Activated naive CD4-positive, alpha-beta T cell treated with anti-CD3 and anti-CD28 coated beads, Interleukin-2, amount 50 U/mL, for 72 hours (primary cell): ENCODE measurements at regions not wholly inside any gene's neighbourhood (a gene's known extent, or its start where the extent isn't known, plus 50 kb on each side); places are given as distances from the start of the nearest gene placed in this dataset.

Source experiments
- ATAC-seq, 2 donors: fragments of 150-1000 bp; cut with Tn5 transposase; 2 replicates each; pipeline ENCODE4 v1.10.0; 2021; ENCODE audit warnings: mild to moderate bottlenecking in 2 of 2, moderate library complexity in 2 of 2
- DNase-seq, 2 donors: peaks; one replicate each; pipeline ENCODE4 v3.0.0; 2021 to 2022; ENCODE audit warnings: low spot score in 2 of 2
- H3K27ac Mint-ChIP-seq, 2 donors: one replicate each; pipeline ENCODE4 v1.8.0; 2022; ENCODE audit warnings: mild to moderate bottlenecking in 2 of 2, mixed read lengths in 2 of 2
- H3K36me3 Mint-ChIP-seq, 2 donors: one replicate each; pipeline ENCODE4 v1.8.0; 2022; ENCODE audit warnings: mixed read lengths in 2 of 2
- H3K9me3 Mint-ChIP-seq, 2 donors: one replicate each; pipeline ENCODE4 v1.8.0; 2022; ENCODE audit warnings: mixed read lengths in 2 of 2

DNA sequence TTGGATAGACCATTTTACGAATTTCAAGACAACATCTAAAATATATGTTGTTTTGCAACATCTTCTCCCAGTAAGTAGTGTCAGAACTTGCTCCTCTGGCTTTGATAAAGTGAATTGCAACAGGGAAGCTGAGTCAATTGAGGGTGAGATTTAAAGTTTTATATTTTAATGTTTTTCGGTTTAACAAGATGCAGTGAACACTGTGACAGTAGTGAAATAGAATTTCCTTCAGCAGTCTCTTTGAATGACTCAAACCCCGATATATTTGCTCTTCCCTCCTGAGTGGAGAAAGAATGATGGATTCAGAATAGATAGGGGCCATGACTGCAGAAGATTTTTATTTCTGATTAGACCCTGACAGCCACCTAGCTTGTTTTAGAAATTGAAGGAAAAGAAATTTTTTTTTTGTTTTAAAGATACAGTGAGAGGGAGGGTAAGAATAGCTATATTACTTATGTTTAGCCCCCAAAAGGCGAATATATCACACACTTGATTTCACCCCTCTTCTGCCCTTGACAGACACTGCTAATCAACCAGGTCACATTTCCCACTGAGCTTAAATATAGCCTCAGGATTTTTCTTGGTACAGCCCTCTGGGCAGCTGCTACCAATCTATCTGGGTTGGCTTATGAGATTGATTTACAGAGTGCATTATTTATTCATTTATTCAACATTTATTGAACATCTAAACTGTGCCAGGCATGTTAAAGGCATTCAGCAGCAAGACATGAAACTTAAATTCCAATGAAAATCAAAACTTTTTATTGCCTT is 183.3 kb upstream of the ADAMTS9 start:
- ATAC-seq: no peak
- H3K36me3 Mint-ChIP-seq: peaks cover 0 to 6% of the 10 kb centered on the region in 2 donors
- no peak overlapping the region for H3K27ac Mint-ChIP-seq
- peaks cover 0 to 6% of the 10 kb centered on the region in 2 donors for H3K9me3 Mint-ChIP-seq
- DNase-seq: no peak

DNA sequence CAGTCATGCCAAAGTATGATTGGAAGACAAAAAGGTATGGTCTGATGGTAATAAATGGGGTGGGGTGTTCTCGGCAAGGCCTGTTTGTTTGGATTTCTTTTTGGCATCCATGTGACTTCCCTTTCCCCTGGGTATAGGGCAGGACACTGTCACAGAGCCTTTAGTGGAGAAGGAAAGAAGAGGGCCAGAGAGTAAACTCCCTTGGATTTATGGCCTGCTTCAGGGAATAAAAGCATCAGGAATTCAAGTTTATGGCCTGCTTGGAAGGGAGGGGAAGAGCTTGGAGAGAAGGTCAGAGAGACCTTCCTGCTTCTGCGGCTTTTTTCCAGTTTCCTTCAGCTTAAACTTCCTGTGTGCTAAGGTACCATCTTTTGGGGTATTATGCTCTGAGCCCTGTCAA is 179.4 kb upstream of the ADAMTS9 start:
- H3K9me3 Mint-ChIP-seq: peaks cover 7 to 15% of the 10 kb centered on the region in 2 donors
- DNase-seq (no peak), ATAC-seq (no peak)
- H3K27ac Mint-ChIP-seq: no peak overlapping the region
- no peaks in the 10 kb centered on the region for H3K36me3 Mint-ChIP-seq

DNA sequence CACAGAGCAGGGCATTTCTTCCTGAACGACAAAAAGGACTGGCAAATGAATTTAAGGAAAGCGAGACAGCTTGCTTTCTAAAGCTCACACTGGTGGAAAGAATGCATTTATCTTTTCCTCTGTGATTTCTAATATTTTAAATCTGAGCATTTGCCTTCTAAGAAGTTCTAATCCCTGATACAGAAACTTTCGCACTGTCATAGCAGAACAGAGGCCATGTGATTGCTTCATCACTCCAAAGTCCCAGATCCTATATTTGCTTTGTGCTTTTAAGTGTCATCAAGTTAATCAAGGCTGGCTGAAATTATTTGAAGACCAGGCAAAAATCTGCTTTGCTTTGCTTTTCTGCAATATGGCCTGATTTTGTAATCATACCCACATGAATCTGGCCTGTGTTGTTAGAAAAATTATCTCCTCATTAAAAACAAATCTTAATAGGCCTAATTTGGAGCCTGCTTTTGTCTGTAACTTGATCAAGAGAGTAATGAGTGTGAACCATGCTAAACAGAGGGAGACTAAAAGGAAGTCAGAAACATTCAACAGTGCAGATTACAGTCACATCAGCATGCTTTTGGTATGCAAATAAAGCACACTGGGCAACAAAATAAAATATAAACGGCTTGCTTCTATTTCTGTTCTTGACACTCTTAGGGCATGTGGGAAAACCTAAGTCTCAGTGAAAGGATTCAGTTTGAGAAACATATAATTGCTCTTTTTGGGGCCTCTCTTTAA is 178.2 kb upstream of the ADAMTS9 start:
- DNase-seq (no peak), ATAC-seq (no peak)
- no peak overlapping the region for H3K27ac Mint-ChIP-seq
- H3K36me3 Mint-ChIP-seq: no peaks in the 10 kb centered on the region
- peaks cover 12 to 16% of the 10 kb centered on the region in 2 donors for H3K9me3 Mint-ChIP-seq

GRCh38 chr3:64863226-64864212 is 175.7 kb upstream of the ADAMTS9 start:
- no peak overlapping the region for H3K27ac Mint-ChIP-seq
- no peak for ATAC-seq
- no peaks in the 10 kb centered on the region for H3K36me3 Mint-ChIP-seq
- peaks cover 18 to 22% of the 10 kb centered on the region in 2 donors for H3K9me3 Mint-ChIP-seq
- no peak for DNase-seq

DNA sequence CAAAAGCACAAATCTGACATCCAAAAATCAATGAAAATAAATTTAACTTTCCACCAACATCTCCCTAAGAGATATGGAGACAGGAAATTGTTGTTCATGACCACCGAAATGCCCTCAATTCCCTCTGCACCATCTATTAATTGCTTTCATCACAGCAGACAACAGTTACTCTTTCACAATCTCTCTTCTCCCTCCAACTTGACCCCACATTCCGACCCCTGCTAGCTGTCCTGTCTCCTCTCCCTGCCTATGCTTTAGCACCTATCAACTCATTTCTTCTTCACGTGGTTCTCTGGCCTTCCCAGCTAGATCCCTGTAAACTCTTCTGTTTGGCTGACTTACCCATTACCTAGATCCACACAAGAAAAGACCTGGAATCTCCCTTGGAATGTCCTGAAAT is 173.9 kb upstream of the ADAMTS9 start:
- peaks cover 18 to 22% of the 10 kb centered on the region in 2 donors for H3K9me3 Mint-ChIP-seq
- ATAC-seq (no peak), DNase-seq (no peak)
- no peak overlapping the region for H3K27ac Mint-ChIP-seq
- H3K36me3 Mint-ChIP-seq: no peaks in the 10 kb centered on the region

- Mint-ChIP-seq H3K27ac (no peak overlapping the region), H3K36me3 (no peaks in the 10 kb centered on the region), H3K9me3 (peaks cover 18 to 22% of the 10 kb centered on the region in 2 donors)
- no peak for ATAC-seq
- no peak for DNase-seq
Measured at GRCh38 chr3:64860536-64860870, 172.7 kb upstream of the ADAMTS9 start.

- no peak for DNase-seq
- Mint-ChIP-seq H3K9me3 (peaks cover 18 to 21% of the 10 kb centered on the region in 2 donors), H3K27ac (no peak overlapping the region), H3K36me3 (no peaks in the 10 kb centered on the region)
- no peak for ATAC-seq
Measured at GRCh38 chr3:64859625-64860535, 172.1 kb upstream of the ADAMTS9 start.

GRCh38 chr3:64856977-64857516 is 169.2 kb upstream of the ADAMTS9 start:
- no peak for ATAC-seq
- DNase-seq: no peak
- Mint-ChIP-seq H3K27ac (no peak overlapping the region), H3K9me3 (peaks cover 11 to 16% of the 10 kb centered on the region in 2 donors), H3K36me3 (no peaks in the 10 kb centered on the region)

DNA sequence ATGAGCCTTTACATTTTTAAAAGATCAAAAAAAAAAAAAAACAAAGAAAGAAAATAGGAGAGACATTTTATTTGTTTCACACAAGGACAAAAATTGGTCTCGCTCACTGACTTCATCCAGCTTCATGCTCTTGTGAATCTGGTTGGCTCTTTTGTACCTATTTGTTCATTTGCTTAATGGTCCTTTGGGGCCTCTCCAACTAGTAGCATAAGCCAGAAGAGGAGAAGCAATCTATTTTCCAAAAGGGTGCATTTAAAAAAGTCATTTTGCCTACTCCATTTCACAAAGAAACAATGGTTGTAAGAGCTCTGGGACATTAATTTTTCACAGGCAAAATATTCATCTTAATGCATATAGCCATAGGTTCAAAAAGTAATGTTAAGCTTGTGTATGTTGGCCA is 168.3 kb upstream of the ADAMTS9 start:
- no peaks in the 10 kb centered on the region for H3K36me3 Mint-ChIP-seq
- DNase-seq: no peak
- peaks cover 6 to 11% of the 10 kb centered on the region in 2 donors for H3K9me3 Mint-ChIP-seq
- no peak for ATAC-seq
- no peak overlapping the region for H3K27ac Mint-ChIP-seq

DNA sequence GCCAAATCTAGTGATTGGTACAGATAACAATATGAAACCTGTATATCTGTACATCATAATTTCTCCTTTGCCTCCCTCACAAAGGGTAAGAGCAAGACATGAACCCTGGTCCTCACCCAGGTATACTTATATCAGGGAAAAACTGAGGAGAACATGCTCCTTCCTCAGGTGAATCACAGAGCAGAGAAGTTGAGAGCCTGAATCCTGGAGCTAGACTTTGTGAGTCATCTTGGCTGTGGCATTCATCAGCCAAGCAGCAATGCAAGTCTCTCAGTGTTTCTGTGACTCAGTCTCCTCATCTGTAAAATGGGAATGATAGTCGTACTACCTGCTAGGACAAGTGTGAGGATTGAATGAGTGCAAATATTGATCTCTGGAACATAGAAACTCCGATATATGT is 165.7 kb upstream of the ADAMTS9 start:
- H3K27ac Mint-ChIP-seq: no peak overlapping the region
- H3K36me3 Mint-ChIP-seq: no peaks in the 10 kb centered on the region
- ATAC-seq: no peak
- DNase-seq: no peak
- peaks cover 0 to 6% of the 10 kb centered on the region in 2 donors for H3K9me3 Mint-ChIP-seq

GRCh38 chr3:64852738-64853137 is 164.9 kb upstream of the ADAMTS9 start:
- Mint-ChIP-seq H3K36me3 (no peaks in the 10 kb centered on the region), H3K27ac (no peak overlapping the region), H3K9me3 (peaks cover 0 to 6% of the 10 kb centered on the region in 2 donors)
- DNase-seq: no peak
- ATAC-seq: no peak

GRCh38 chr3:64848822-64849221 is 161.0 kb upstream of the ADAMTS9 start:
- H3K36me3 Mint-ChIP-seq: no peaks in the 10 kb centered on the region

DNA sequence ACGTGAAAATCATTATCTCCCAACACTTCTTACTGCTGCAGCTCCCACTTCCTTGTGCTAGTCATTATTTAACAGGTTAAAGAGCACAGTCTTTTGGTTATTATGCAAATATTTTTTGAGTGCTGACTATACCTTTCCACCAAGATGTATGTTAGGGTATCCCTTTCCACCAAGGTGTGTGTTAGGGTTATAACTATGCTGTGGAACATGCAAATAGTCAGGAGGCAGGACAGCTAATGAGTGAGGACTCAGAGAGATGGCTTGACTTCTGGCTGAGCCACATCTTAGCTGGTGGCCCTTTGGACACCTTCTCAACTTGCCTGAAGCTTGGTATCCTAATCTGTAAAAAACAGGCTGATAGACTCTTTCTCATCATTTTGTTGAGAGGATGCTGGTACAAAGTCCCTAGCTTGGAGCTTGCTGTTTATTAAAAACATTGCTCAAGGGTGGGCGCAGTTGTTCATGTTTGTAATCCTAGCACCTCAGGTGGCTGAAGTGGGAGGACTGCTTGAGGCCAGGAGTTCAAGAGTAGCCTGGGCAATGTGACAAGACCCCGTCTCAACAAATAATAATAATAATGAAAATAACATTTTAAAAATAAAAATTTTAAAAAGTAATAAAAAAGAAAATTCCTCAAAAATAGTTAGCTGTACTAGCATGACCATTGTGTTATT is 160.5 kb upstream of the ADAMTS9 start:
- peaks cover 3 to 11% of the 10 kb centered on the region in 2 donors for H3K9me3 Mint-ChIP-seq
- no peaks in the 10 kb centered on the region for H3K36me3 Mint-ChIP-seq
- H3K27ac Mint-ChIP-seq: no peak overlapping the region
- ATAC-seq: no peak
- DNase-seq: no peak

More at GRCh38 chr3:64848822-64849221, 161.0 kb upstream of the ADAMTS9 start:
- Mint-ChIP-seq H3K9me3 (peaks cover 3 to 11% of the 10 kb centered on the region in 2 donors), H3K27ac (no peak overlapping the region)
- DNase-seq: no peak
- no peak for ATAC-seq

GRCh38 chr3:64844558-64844957 is 156.8 kb upstream of the ADAMTS9 start:
- H3K27ac Mint-ChIP-seq: no peak overlapping the region
- DNase-seq (no peak), ATAC-seq (no peak)

GRCh38 chr3:64837986-64838735 is 150.4 kb upstream of the ADAMTS9 start:
- Mint-ChIP-seq H3K36me3 (no peaks in the 10 kb centered on the region), H3K9me3 (peaks cover 0 to 10% of the 10 kb centered on the region in 2 donors), H3K27ac (no peak overlapping the region)
- no peak for ATAC-seq
- DNase-seq: no peak

More at GRCh38 chr3:64844558-64844957, 156.8 kb upstream of the ADAMTS9 start:
- peaks cover 3 to 16% of the 10 kb centered on the region in 2 donors for H3K9me3 Mint-ChIP-seq
- H3K36me3 Mint-ChIP-seq: no peaks in the 10 kb centered on the region
